GM18519 (cell line): ENCODE measurements at regions not wholly inside any gene's neighbourhood (a gene's known extent, or its start where the extent isn't known, plus 50 kb on each side); places are given as distances from the start of the nearest gene placed in this dataset.

Experiments used
- ATAC-seq: cut with Tn5 transposase; IDR thresholded peaks from one replicate; pipeline ENCODE4 v1.9.1; 2021; ENCODE audit warnings: mild to moderate bottlenecking, moderate library complexity; ENCODE audit not compliant: unreplicated experiment, low FRiP score

- no peak for ATAC-seq
Observed at GRCh38 chr5:71939452-71940230, 167.6 kb upstream of the MAP1B start.

- ATAC-seq: no peak
Observed at GRCh38 chr5:71943874-71944273, 163.4 kb upstream of the MAP1B start.

GRCh38 chr5:71945436-71945835 lies 161.8 kb upstream of the MAP1B start:
- no peak for ATAC-seq

- ATAC-seq: no peak
Observed at GRCh38 chr5:71946343-71947030, 160.8 kb upstream of the MAP1B start.

- no peak for ATAC-seq
Observed at GRCh38 chr5:71948206-71948605, 159.1 kb upstream of the MAP1B start.

GRCh38 chr5:71949772-71950171 lies 157.5 kb upstream of the MAP1B start:
- ATAC-seq: no peak

- ATAC-seq: no peak
Observed at GRCh38 chr5:71953866-71954265, 153.4 kb upstream of the MAP1B start.

- no peak for ATAC-seq
Observed at GRCh38 chr5:71954329-71954728, 152.9 kb upstream of the MAP1B start.

- no peak for ATAC-seq
Observed at GRCh38 chr5:71955723-71956122, 151.6 kb upstream of the MAP1B start.

- no peak for ATAC-seq
Observed at GRCh38 chr5:71957292-71957898, 149.9 kb upstream of the MAP1B start.

GRCh38 chr5:71960195-71960594 lies 147.1 kb upstream of the MAP1B start:
- ATAC-seq: no peak

GRCh38 chr5:71961786-71962185 lies 145.5 kb upstream of the MAP1B start:
- ATAC-seq: no peak

GRCh38 chr5:71969460-71969859 lies 137.8 kb upstream of the MAP1B start:
- ATAC-seq: no peak

GRCh38 chr5:71971862-71972261 lies 135.4 kb upstream of the MAP1B start:
- ATAC-seq: no peak

- no peak for ATAC-seq
Observed at GRCh38 chr5:71972777-71973473, 134.3 kb upstream of the MAP1B start.

GRCh38 chr5:71973563-71973962 lies 133.7 kb upstream of the MAP1B start:
- ATAC-seq: no peak

- ATAC-seq: no peak
Observed at GRCh38 chr5:71974165-71974564, 133.1 kb upstream of the MAP1B start.

- ATAC-seq: no peak
Observed at GRCh38 chr5:71974622-71975021, 132.7 kb upstream of the MAP1B start.

GRCh38 chr5:71976449-71976848 lies 130.8 kb upstream of the MAP1B start:
- ATAC-seq: no peak

GRCh38 chr5:71977311-71977710 lies 130.0 kb upstream of the MAP1B start:
- ATAC-seq: no peak

GRCh38 chr5:71978216-71978615 lies 129.1 kb upstream of the MAP1B start:
- ATAC-seq: no peak
